Breast epithelium (tissue), 3 donors: ENCODE measurements at regions not wholly inside any gene's neighbourhood (a gene's known extent, or its start where the extent isn't known, plus 50 kb on each side); places are given as distances from the start of the nearest gene placed in this dataset.

Source experiments
- CTCF ChIP-seq, 3 donors: fragments of 450-650 bp; IDR thresholded peaks; one replicate each; pipeline ENCODE4 v1.5.1; 2016 to 2017; ENCODE audit warnings: antibody characterized with exemption in 3 of 3, mild to moderate bottlenecking in 3 of 3, moderate library complexity in 3 of 3
- POLR2A ChIP-seq: fragments of 450-650 bp; IDR thresholded peaks from one replicate; pipeline ENCODE4 v1.6.1; 2016; ENCODE audit warnings: antibody characterized with exemption, mild to moderate bottlenecking, moderate library complexity
- POLR2AphosphoS5 ChIP-seq, 3 donors: sonication (generic); formaldehyde crosslinking; IDR thresholded peaks; one replicate each; pipeline ENCODE4 v1.6.1; 2017; ENCODE audit warnings: antibody characterized with exemption in 3 of 3

- no peak for TF ChIP-seq POLR2A
- no peak for TF ChIP-seq CTCF (IDR thresholded peaks at IDR 0.05)
- TF ChIP-seq POLR2AphosphoS5 (IDR thresholded peaks at IDR 0.05) = no peak
These were observed 63.7 kb upstream of the HPCAL1 start for GRCh38 chr2:10238991-10239485.
